Astrocyte (in vitro differentiated cells and primary cell): ENCODE measurements at regions not wholly inside any gene's neighbourhood (a gene's known extent, or its start where the extent isn't known, plus 50 kb on each side); places are given as distances from the start of the nearest gene placed in this dataset.

ENCODE experiments used
- DNase-seq: peaks from one replicate; pipeline ENCODE4 v3.0.0-alpha.2; 2010; ENCODE audit warnings: low read depth
- FAIRE-seq: peaks from 2 replicates; lab custom pipeline; 2011; peaks lifted over from hg19 to GRCh38; lab: Jason Lieb, UNC
- H2AFZ ChIP-seq: 2 replicates; pipeline ENCODE4 v1.6.0; 2012; ENCODE audit warnings: low read depth, low read length, inconsistent platforms
- H3K27ac ChIP-seq: 2 replicates; pipeline ENCODE4 v1.5.1; 2011; ENCODE audit warnings: low read depth, low read length, inconsistent platforms
- H3K27me3 ChIP-seq: 2 replicates; pipeline ENCODE4 v1.6.0; 2011; ENCODE audit warnings: low read length, inconsistent platforms; ENCODE audit not compliant: insufficient read depth
- H3K36me3 ChIP-seq: 2 replicates; pipeline ENCODE4 v1.5.1; 2011; ENCODE audit warnings: low read length, inconsistent platforms; ENCODE audit not compliant: insufficient read depth
- H3K4me1 ChIP-seq: 2 replicates; pipeline ENCODE4 v1.5.1; 2011; ENCODE audit warnings: low read length, inconsistent platforms; ENCODE audit not compliant: insufficient read depth
- H3K4me2 ChIP-seq: 2 replicates; pipeline ENCODE4 v1.6.0; 2012; ENCODE audit warnings: low read length, inconsistent platforms
- H3K4me3 ChIP-seq: 2 replicates; pipeline ENCODE4 v1.5.1; 2011; ENCODE audit warnings: low read depth, mild to moderate bottlenecking, low read length, inconsistent platforms; ENCODE audit not compliant: insufficient read depth
- H3K79me2 ChIP-seq: 2 replicates; pipeline ENCODE4 v1.6.0; 2012; ENCODE audit warnings: mild to moderate bottlenecking, low read length, inconsistent platforms; ENCODE audit not compliant: insufficient read depth
- H3K9ac ChIP-seq: 2 replicates; pipeline ENCODE4 v1.6.0; 2012; ENCODE audit warnings: mild to moderate bottlenecking, low read length, inconsistent platforms
- H3K9me3 ChIP-seq: 2 replicates; pipeline ENCODE4 v1.5.1; 2012; ENCODE audit warnings: low read depth, mild to moderate bottlenecking, low read length, inconsistent platforms; ENCODE audit not compliant: insufficient read depth
- H4K20me1 ChIP-seq: 2 replicates; pipeline ENCODE4 v1.6.0; 2012; ENCODE audit warnings: low read length, inconsistent platforms; ENCODE audit not compliant: insufficient read depth
- H3K27ac Mint-ChIP-seq: one replicate; pipeline ENCODE4 v1.8.0; 2021; ENCODE audit warnings: mild to moderate bottlenecking, mixed read lengths; ENCODE audit not compliant: unreplicated experiment
- H3K27me3 Mint-ChIP-seq: one replicate; pipeline ENCODE4 v1.8.0; 2021; ENCODE audit warnings: low read depth, mixed read lengths; ENCODE audit not compliant: unreplicated experiment
- H3K36me3 Mint-ChIP-seq: one replicate; pipeline ENCODE4 v1.8.0; 2021; ENCODE audit warnings: low read depth, mixed read lengths; ENCODE audit not compliant: unreplicated experiment
- H3K4me1 Mint-ChIP-seq: one replicate; pipeline ENCODE4 v1.8.0; 2021; ENCODE audit warnings: low read depth, mixed read lengths; ENCODE audit not compliant: unreplicated experiment
- H3K4me3 Mint-ChIP-seq: one replicate; pipeline ENCODE4 v1.8.0; 2021; ENCODE audit warnings: mild to moderate bottlenecking, moderate library complexity, mixed read lengths; ENCODE audit not compliant: unreplicated experiment
- H3K9me3 Mint-ChIP-seq: one replicate; pipeline ENCODE4 v1.8.0; 2021; ENCODE audit warnings: mild to moderate bottlenecking, mixed read lengths; ENCODE audit not compliant: unreplicated experiment
- CTCF ChIP-seq: IDR thresholded peaks from 2 replicates; pipeline ENCODE4 v1.5.1; 2011; ENCODE audit warnings: low read depth, mild to moderate bottlenecking, inconsistent platforms, low read length, moderate library complexity; ENCODE audit not compliant: insufficient read depth
- EZH2 ChIP-seq: IDR thresholded peaks from 2 replicates; pipeline ENCODE4 v1.6.1; 2012; ENCODE audit warnings: mild to moderate bottlenecking, low read length, inconsistent platforms; ENCODE audit not compliant: insufficient read depth

- no peaks in the 10 kb centered on the region for H3K9me3 ChIP-seq
- no peaks in the 10 kb centered on the region for H3K36me3 ChIP-seq
- H3K79me2 ChIP-seq = no peaks in the 10 kb centered on the region
- no peaks in the 10 kb centered on the region for H3K4me1 ChIP-seq
- Mint-ChIP-seq H3K4me3 (no peak overlapping the region), H3K27ac (no peak overlapping the region), H3K4me1 (peaks cover 5% of the 10 kb centered on the region), H3K9me3 (peaks cover 1% of the 10 kb centered on the region), H3K36me3 (no peaks in the 10 kb centered on the region), H3K27me3 (no peaks in the 10 kb centered on the region)
- no peaks in the 10 kb centered on the region for H4K20me1 ChIP-seq
- H3K27me3 ChIP-seq = no peaks in the 10 kb centered on the region
- H2AFZ ChIP-seq = no peak overlapping the region
- TF ChIP-seq EZH2 (no peak), CTCF (no peak)
- no peak overlapping the region for H3K27ac ChIP-seq
- FAIRE-seq = no peak
- no peak overlapping the region for H3K4me2 ChIP-seq
- H3K4me3 ChIP-seq = no peak overlapping the region
- H3K9ac ChIP-seq = no peak overlapping the region
- no peak for DNase-seq
Observed at GRCh38 chr14:44820230-44820964, 141.3 kb downstream of the KLHL28 start.

DNA sequence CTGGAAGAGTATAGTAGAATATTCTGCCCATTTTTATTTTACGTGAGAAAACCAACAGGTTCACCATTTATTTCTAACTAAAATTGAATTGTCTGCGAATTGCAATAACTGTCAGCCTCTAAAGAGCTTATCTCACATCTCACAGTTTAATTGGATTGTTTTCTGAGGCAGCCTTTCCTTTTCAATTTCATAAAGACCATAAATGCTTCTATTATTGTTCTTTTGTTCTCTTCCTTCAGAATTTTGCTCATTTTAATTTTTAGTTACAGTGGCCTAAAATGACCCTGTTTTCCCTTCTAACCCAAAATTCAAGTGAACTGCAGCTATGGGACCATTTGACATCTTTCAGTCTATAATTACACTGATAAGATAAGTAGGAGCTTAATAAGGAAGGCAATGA, 147.6 kb downstream of the KLHL28 start:
- H3K9ac ChIP-seq = no peak overlapping the region
- H3K36me3 ChIP-seq = no peaks in the 10 kb centered on the region
- TF ChIP-seq CTCF (no peak), EZH2 (no peak)
- H3K4me1 ChIP-seq = no peaks in the 10 kb centered on the region
- no peaks in the 10 kb centered on the region for H3K9me3 ChIP-seq
- no peaks in the 10 kb centered on the region for H4K20me1 ChIP-seq
- no peaks in the 10 kb centered on the region for H3K27me3 ChIP-seq
- H3K4me3 Mint-ChIP-seq = no peak overlapping the region
- DNase-seq (no peak), FAIRE-seq (no peak)
- H3K4me3 ChIP-seq = no peak overlapping the region
- H3K36me3 Mint-ChIP-seq = no peaks in the 10 kb centered on the region
- no peak overlapping the region for H3K27ac Mint-ChIP-seq
- H3K4me1 Mint-ChIP-seq = no peaks in the 10 kb centered on the region
- no peak overlapping the region for H3K4me2 ChIP-seq
- peaks cover 5% of the 10 kb centered on the region for H3K27me3 Mint-ChIP-seq
- no peak overlapping the region for H2AFZ ChIP-seq
- H3K27ac ChIP-seq = no peak overlapping the region
- H3K9me3 Mint-ChIP-seq = peaks cover 2% of the 10 kb centered on the region
- no peaks in the 10 kb centered on the region for H3K79me2 ChIP-seq

- H3K4me2 ChIP-seq = no peak overlapping the region
- no peak overlapping the region for H3K27ac ChIP-seq
- H3K4me1 ChIP-seq = no peaks in the 10 kb centered on the region
- no peak overlapping the region for H2AFZ ChIP-seq
- H3K4me3 ChIP-seq = no peak overlapping the region
- TF ChIP-seq CTCF = no peak
- TF ChIP-seq EZH2 = no peak
- DNase-seq = no peak
- no peaks in the 10 kb centered on the region for H3K79me2 ChIP-seq
- no peak for FAIRE-seq
- H3K36me3 ChIP-seq = no peaks in the 10 kb centered on the region
- no peaks in the 10 kb centered on the region for H3K27me3 ChIP-seq
- Mint-ChIP-seq H3K9me3 (peaks cover 2% of the 10 kb centered on the region), H3K27ac (no peak overlapping the region), H3K4me3 (no peak overlapping the region), H3K4me1 (no peaks in the 10 kb centered on the region), H3K27me3 (peaks cover 5% of the 10 kb centered on the region), H3K36me3 (no peaks in the 10 kb centered on the region)
- H3K9ac ChIP-seq = no peak overlapping the region
- no peaks in the 10 kb centered on the region for H3K9me3 ChIP-seq
- H4K20me1 ChIP-seq = no peaks in the 10 kb centered on the region
Observed at GRCh38 chr14:44812672-44813071, 149.1 kb downstream of the KLHL28 start.
